Naive thymus-derived CD4-positive, alpha-beta T cell (primary cell): ENCODE measurements at regions not wholly inside any gene's neighbourhood (a gene's known extent, or its start where the extent isn't known, plus 50 kb on each side); places are given as distances from the start of the nearest gene placed in this dataset.

Source experiments
- ATAC-seq: fragments of 150-1000 bp; cut with Tn5 transposase; 2 replicates; pipeline ENCODE4 v1.10.0; 2021; ENCODE audit warnings: mild to moderate bottlenecking, moderate library complexity
- CTCF ChIA-PET: fragments of 350-600 bp; sonication (Branson Sonifier 250); formaldehyde crosslinking; loops from one replicate; lab custom pipeline; 2021; ENCODE audit warnings: antibody characterized with exemption; lab: Charles Lee
- POLR2A ChIA-PET: fragments of 350-600 bp; sonication (Branson Sonifier 250); formaldehyde crosslinking; loops from one replicate; lab custom pipeline; 2021; ENCODE audit warnings: antibody characterized with exemption, inconsistent platforms; lab: Charles Lee
- DNase-seq, 9 donors: peaks; one replicate each; pipeline versions ENCODE4 v3.0.0 to v3.0.0-alpha.2; 2020 to 2022; ENCODE audit warnings: mixed read lengths in 1 of 9
- H3K27ac ChIP-seq: one replicate; pipeline ENCODE4 v1.7.0; 2013; ENCODE audit warnings: mild to moderate bottlenecking, low read depth, low read length, moderate library complexity
- H3K27me3 ChIP-seq, 2 donors: one replicate each; pipeline ENCODE4 v1.7.0; 2013; ENCODE audit warnings: low read length in 2 of 2, mild to moderate bottlenecking in 2 of 2, moderate library complexity in 2 of 2; ENCODE audit not compliant: control insufficient read depth in 2 of 2, insufficient read depth in 2 of 2
- H3K36me3 ChIP-seq, 3 experiments: 1 replicate in 2 of 3; 2 replicates in 1 of 3; pipeline ENCODE4 v1.7.0; 2013; ENCODE audit warnings: low read length in 3 of 3, mild to moderate bottlenecking in 3 of 3, moderate library complexity in 1 of 3; ENCODE audit not compliant: insufficient read depth in 3 of 3, control insufficient read depth in 2 of 3
- H3K4me1 ChIP-seq, 2 donors: one replicate each; pipeline ENCODE4 v1.7.0; 2013; ENCODE audit warnings: low read length in 2 of 2, mild to moderate bottlenecking in 2 of 2, moderate library complexity in 1 of 2; ENCODE audit not compliant: control insufficient read depth in 2 of 2, insufficient read depth in 2 of 2
- H3K4me3 ChIP-seq: 2 replicates; pipeline ENCODE4 v1.7.0; 2013; ENCODE audit warnings: mild to moderate bottlenecking, low read length
- H3K9me3 ChIP-seq, 3 experiments: 1 replicate in 2 of 3; 2 replicates in 1 of 3; pipeline ENCODE4 v1.7.0; 2013; ENCODE audit warnings: low read length in 3 of 3; ENCODE audit not compliant: control insufficient read depth in 2 of 3
- H3K27ac Mint-ChIP-seq, 9 donors: one replicate each; pipeline ENCODE4 v1.8.0; 2020 to 2022; ENCODE audit warnings: mixed read lengths in 9 of 9, mild to moderate bottlenecking in 8 of 9, moderate library complexity in 5 of 9, inconsistent platforms in 2 of 9
- H3K27me3 Mint-ChIP-seq, 5 donors: one replicate each; pipeline ENCODE4 v1.8.0; 2021 to 2022; ENCODE audit warnings: mixed read lengths in 5 of 5, mild to moderate bottlenecking in 1 of 5
- H3K36me3 Mint-ChIP-seq, 5 donors: one replicate each; pipeline ENCODE4 v1.8.0; 2020 to 2022; ENCODE audit warnings: mixed read lengths in 5 of 5, mild to moderate bottlenecking in 3 of 5, inconsistent platforms in 1 of 5
- H3K4me1 Mint-ChIP-seq, 7 donors: one replicate each; pipeline ENCODE4 v1.8.0; 2020 to 2022; ENCODE audit warnings: mixed read lengths in 7 of 7, mild to moderate bottlenecking in 3 of 7, inconsistent platforms in 1 of 7
- H3K4me3 Mint-ChIP-seq, 10 donors: one replicate each; pipeline ENCODE4 v1.8.0; 2020 to 2022; ENCODE audit warnings: mild to moderate bottlenecking in 10 of 10, mixed read lengths in 10 of 10, moderate library complexity in 6 of 10, inconsistent platforms in 2 of 10
- H3K9me3 Mint-ChIP-seq, 11 donors: one replicate each; pipeline ENCODE4 v1.8.0; 2020 to 2022; ENCODE audit warnings: mixed read lengths in 11 of 11, mild to moderate bottlenecking in 4 of 11, inconsistent platforms in 1 of 11, moderate library complexity in 1 of 11
- intact Hi-C, 2 donors: fragments of 100-400 bp; cut with micrococcal nuclease; formaldehyde crosslinking; loops; one replicate each; pipeline ENCODE4 v1.15.1; 2023

- DNase-seq: no peak
- H3K4me3 Mint-ChIP-seq: no peak overlapping the region
Observed at GRCh38 chr10:53749439-53749838, 976.9 kb upstream of the MBL2 start.

GRCh38 chr10:53748319-53748718 is 975.7 kb upstream of the MBL2 start:
- ChIA-PET POLR2A (no interaction called here), CTCF (no interaction called here)
- Histone ChIP-seq H3K27me3 (no peaks in the 10 kb centered on the region), H3K27ac (no peak overlapping the region), H3K9me3 (no peaks in the 10 kb centered on the region), H3K4me3 (no peak overlapping the region), H3K36me3 (no peaks in the 10 kb centered on the region), H3K4me1 (no peaks in the 10 kb centered on the region)
- DNase-seq (no peak), ATAC-seq (no peak)
- no peaks in the 10 kb centered on the region for H3K27me3 Mint-ChIP-seq
- H3K4me3 Mint-ChIP-seq: no peak overlapping the region
- H3K36me3 Mint-ChIP-seq: no peaks in the 10 kb centered on the region
- no peaks in the 10 kb centered on the region for H3K4me1 Mint-ChIP-seq
- H3K27ac Mint-ChIP-seq: no peak overlapping the region
- intact Hi-C loops: no loop called here
- H3K9me3 Mint-ChIP-seq: peaks cover 0 to 20% (median 6%) of the 10 kb centered on the region in 11 donors

More at GRCh38 chr10:53749439-53749838, 976.9 kb upstream of the MBL2 start:
- H3K27ac Mint-ChIP-seq: no peak overlapping the region
- no peaks in the 10 kb centered on the region for H3K36me3 ChIP-seq
- intact Hi-C loops: no loop called here
- H3K4me1 ChIP-seq: no peaks in the 10 kb centered on the region
- ChIA-PET POLR2A (no interaction called here), CTCF (no interaction called here)
- H3K36me3 Mint-ChIP-seq: no peaks in the 10 kb centered on the region
- no peak overlapping the region for H3K27ac ChIP-seq
- peaks cover 0 to 12% (median 4%) of the 10 kb centered on the region in 11 donors for H3K9me3 Mint-ChIP-seq
- ATAC-seq: no peak
- no peaks in the 10 kb centered on the region for H3K9me3 ChIP-seq
- H3K27me3 Mint-ChIP-seq: no peaks in the 10 kb centered on the region
- no peak overlapping the region for H3K4me3 ChIP-seq
- H3K4me1 Mint-ChIP-seq: no peaks in the 10 kb centered on the region
- H3K27me3 ChIP-seq: no peaks in the 10 kb centered on the region

- no peak for ATAC-seq
- Mint-ChIP-seq H3K36me3 (no peaks in the 10 kb centered on the region), H3K4me1 (no peaks in the 10 kb centered on the region), H3K27ac (no peak overlapping the region), H3K4me3 (no peak overlapping the region), H3K27me3 (no peaks in the 10 kb centered on the region), H3K9me3 (peaks cover 0 to 22% (median 6%) of the 10 kb centered on the region in 11 donors)
- DNase-seq: no peak
- no peaks in the 10 kb centered on the region for H3K27me3 ChIP-seq
- no peak overlapping the region for H3K27ac ChIP-seq
- no peaks in the 10 kb centered on the region for H3K36me3 ChIP-seq
- no peak overlapping the region for H3K4me3 ChIP-seq
- no peaks in the 10 kb centered on the region for H3K9me3 ChIP-seq
- intact Hi-C loops: no loop called here
- ChIA-PET CTCF (no interaction called here), POLR2A (no interaction called here)
- H3K4me1 ChIP-seq: no peaks in the 10 kb centered on the region
Observed at GRCh38 chr10:53744746-53745145, 972.2 kb upstream of the MBL2 start.

- no peaks in the 10 kb centered on the region for H3K4me1 ChIP-seq
- Mint-ChIP-seq H3K4me1 (no peaks in the 10 kb centered on the region), H3K9me3 (peaks cover 0 to 23% (median 6%) of the 10 kb centered on the region in 11 donors), H3K27me3 (no peaks in the 10 kb centered on the region), H3K4me3 (no peak overlapping the region), H3K27ac (no peak overlapping the region), H3K36me3 (no peaks in the 10 kb centered on the region)
- CTCF ChIA-PET: no interaction called here
- H3K36me3 ChIP-seq: no peaks in the 10 kb centered on the region
- H3K27ac ChIP-seq: no peak overlapping the region
- H3K4me3 ChIP-seq: no peak overlapping the region
- DNase-seq: no peak
- intact Hi-C loops: no loop called here
- H3K9me3 ChIP-seq: no peaks in the 10 kb centered on the region
- no peaks in the 10 kb centered on the region for H3K27me3 ChIP-seq
- ATAC-seq: no peak
- POLR2A ChIA-PET: no interaction called here
Observed at GRCh38 chr10:53744176-53744575, 971.6 kb upstream of the MBL2 start.

GRCh38 chr10:53737132-53737531 is 964.5 kb upstream of the MBL2 start:
- CTCF ChIA-PET: no interaction called here
- intact Hi-C loops: no loop called here
- no peaks in the 10 kb centered on the region for H3K27me3 ChIP-seq
- H3K36me3 ChIP-seq: no peaks in the 10 kb centered on the region
- POLR2A ChIA-PET: no interaction called here
- ATAC-seq (no peak), DNase-seq (no peak)
- H3K36me3 Mint-ChIP-seq: no peaks in the 10 kb centered on the region
- no peaks in the 10 kb centered on the region for H3K4me1 Mint-ChIP-seq
- H3K9me3 ChIP-seq: no peaks in the 10 kb centered on the region
- H3K4me1 ChIP-seq: no peaks in the 10 kb centered on the region
- no peak overlapping the region for H3K4me3 Mint-ChIP-seq
- H3K9me3 Mint-ChIP-seq: peaks cover 0 to 32% (median 5%) of the 10 kb centered on the region in 11 donors
- no peak overlapping the region for H3K27ac ChIP-seq
- no peak overlapping the region for H3K4me3 ChIP-seq
- no peaks in the 10 kb centered on the region for H3K27me3 Mint-ChIP-seq
- H3K27ac Mint-ChIP-seq: no peak overlapping the region

- intact Hi-C loops: no loop called here
- H3K36me3 Mint-ChIP-seq: no peaks in the 10 kb centered on the region
- Histone ChIP-seq H3K4me1 (no peaks in the 10 kb centered on the region), H3K27ac (no peak overlapping the region), H3K4me3 (no peak overlapping the region), H3K9me3 (no peaks in the 10 kb centered on the region), H3K27me3 (no peaks in the 10 kb centered on the region), H3K36me3 (no peaks in the 10 kb centered on the region)
- ChIA-PET POLR2A (no interaction called here), CTCF (no interaction called here)
- ATAC-seq (no peak), DNase-seq (no peak)
- H3K27me3 Mint-ChIP-seq: no peaks in the 10 kb centered on the region
- H3K4me1 Mint-ChIP-seq: no peaks in the 10 kb centered on the region
- H3K4me3 Mint-ChIP-seq: no peak overlapping the region
- H3K9me3 Mint-ChIP-seq: peaks cover 0 to 14% (median 6%) of the 10 kb centered on the region in 11 donors
- no peak overlapping the region for H3K27ac Mint-ChIP-seq
Observed at GRCh38 chr10:53726921-53727320, 954.3 kb upstream of the MBL2 start.

- ATAC-seq (no peak), DNase-seq (no peak)
- no peaks in the 10 kb centered on the region for H3K4me1 ChIP-seq
- peaks cover 0 to 12% (median 4%) of the 10 kb centered on the region in 11 donors for H3K9me3 Mint-ChIP-seq
- H3K4me3 Mint-ChIP-seq: no peak overlapping the region
- POLR2A ChIA-PET: no interaction called here
- no peaks in the 10 kb centered on the region for H3K36me3 Mint-ChIP-seq
- H3K4me1 Mint-ChIP-seq: no peaks in the 10 kb centered on the region
- CTCF ChIA-PET: no interaction called here
- H3K27ac Mint-ChIP-seq: no peak overlapping the region
- no peak overlapping the region for H3K27ac ChIP-seq
- no peaks in the 10 kb centered on the region for H3K27me3 ChIP-seq
- no peaks in the 10 kb centered on the region for H3K36me3 ChIP-seq
- H3K27me3 Mint-ChIP-seq: no peaks in the 10 kb centered on the region
- no peak overlapping the region for H3K4me3 ChIP-seq
- intact Hi-C loops: no loop called here
- no peaks in the 10 kb centered on the region for H3K9me3 ChIP-seq
Observed at GRCh38 chr10:53724581-53724980, 952.0 kb upstream of the MBL2 start.
